T47D (cell line): ENCODE measurements at regions not wholly inside any gene's neighbourhood (a gene's known extent, or its start where the extent isn't known, plus 50 kb on each side); places are given as distances from the start of the nearest gene placed in this dataset.

Experiments
- DNase-seq, 2 experiments: peaks; one replicate each; pipeline versions ENCODE4 v3.0.0 to v3.0.0-alpha.2; 2011 to 2012; ENCODE audit warnings: low read depth in 1 of 2, low spot score in 1 of 2
- JUND ChIP-seq: IDR thresholded peaks from 2 replicates; pipeline ENCODE4 v1.6.1; 2012; ENCODE audit warnings: low read depth
- in situ Hi-C: cut with HindIII; loops from 2 replicates; pipeline ENCODE4 v1.10.0; 2016; ENCODE audit warnings: low sequenced_read_pairs, low pct_unique_long_range_greater_than_20kb

DNA sequence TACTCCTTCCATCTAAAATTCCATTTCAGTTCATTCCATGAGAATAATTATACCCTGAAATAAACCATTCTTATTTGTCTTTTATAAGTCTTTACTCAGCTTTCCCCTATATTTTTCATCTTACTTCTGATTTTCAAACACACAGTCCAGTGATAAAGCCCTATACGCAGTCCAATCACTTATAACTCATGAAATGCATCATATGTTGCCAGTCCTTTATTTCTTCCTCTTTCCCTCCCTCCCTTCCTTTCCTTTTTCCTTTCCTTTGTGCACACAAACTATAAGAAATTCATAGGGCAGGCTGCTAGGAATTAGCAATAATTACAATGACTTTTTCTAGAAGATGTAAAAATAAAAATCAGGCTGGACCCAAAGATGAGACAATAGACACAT, 58.8 kb upstream of the RPS23 start:
- DNase-seq: no peak
- no peak for TF ChIP-seq JUND
- in situ Hi-C loops: no loop called here

DNA sequence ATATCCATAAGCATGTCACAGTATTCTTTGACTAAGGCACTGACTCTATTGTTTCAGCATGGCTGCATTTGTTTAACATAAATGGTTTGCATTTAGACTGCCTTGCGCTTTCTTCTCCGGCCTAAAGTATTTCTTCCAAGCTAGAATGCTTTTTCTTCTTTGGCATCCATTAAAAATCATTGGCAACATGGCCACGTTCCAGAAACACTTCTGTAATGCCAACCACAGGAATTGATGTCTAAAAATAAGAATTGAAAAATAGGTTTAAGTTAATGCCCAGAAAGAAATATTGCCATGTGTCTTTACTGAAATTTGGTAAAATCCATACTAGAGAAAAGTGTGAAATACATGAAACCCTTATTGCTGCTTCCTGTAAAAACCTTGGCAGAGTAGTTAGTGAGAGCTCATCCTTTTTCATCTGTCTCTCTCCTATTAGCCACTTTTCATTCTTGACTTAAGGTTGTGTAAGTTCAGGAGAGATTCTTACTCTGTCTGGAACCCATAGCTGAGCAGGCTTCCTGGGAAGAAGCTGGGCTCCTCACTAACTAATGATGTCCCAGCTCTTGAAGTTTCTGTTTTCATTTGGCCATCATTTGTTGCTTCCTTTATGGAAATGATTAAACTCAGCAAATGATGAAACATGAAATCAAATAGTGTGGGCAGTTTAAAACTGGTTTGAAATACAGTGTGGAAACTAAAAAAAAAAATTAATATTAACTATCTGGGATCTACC, 58.2 kb upstream of the RPS23 start:
- no peak for TF ChIP-seq JUND
- DNase-seq: no peak
- in situ Hi-C loops: no loop called here

DNA sequence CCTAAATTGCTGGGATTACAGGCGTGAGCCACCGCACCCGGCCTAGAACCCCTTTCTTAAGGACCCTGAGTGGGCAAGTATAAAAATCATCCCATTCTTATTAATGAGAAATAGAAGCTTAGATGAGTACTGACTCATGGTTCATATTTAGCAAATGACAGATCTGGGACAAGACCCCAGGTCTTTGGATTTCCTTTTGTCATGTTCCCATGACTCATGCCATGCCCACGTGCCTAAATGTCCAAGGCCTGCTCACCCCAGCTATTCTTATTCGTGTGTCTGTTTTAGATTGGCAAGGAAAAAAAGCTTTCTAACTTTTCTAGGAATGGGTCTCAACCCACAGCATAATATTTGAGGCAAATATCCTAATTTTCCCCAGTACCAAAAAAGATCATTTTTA, 57.7 kb upstream of the RPS23 start:
- no peak for DNase-seq
- no peak for TF ChIP-seq JUND
- in situ Hi-C loops: no loop called here

DNA sequence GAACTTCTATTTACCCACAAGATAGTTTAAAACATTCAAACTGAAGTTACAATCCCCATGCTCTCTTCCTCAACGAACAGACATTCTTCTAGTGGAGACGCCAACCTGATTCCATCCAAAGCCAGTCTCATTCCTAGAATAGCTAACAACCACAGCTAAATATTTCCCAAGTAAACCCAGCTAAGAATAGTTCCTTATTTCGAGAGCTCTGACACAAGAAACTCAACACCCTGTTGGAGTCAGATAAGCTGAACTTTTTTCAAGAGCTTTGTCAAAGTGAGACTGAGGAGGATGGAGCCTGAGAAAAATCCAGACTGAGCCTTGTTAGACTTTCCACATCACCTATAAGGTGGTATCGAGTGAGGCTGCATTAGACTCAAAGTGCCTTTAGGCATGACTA, 56.7 kb upstream of the RPS23 start:
- peak in 1 of 2 experiments; percentile 58 for DNase-seq
- no peak for TF ChIP-seq JUND
- in situ Hi-C loops: no loop called here

DNA sequence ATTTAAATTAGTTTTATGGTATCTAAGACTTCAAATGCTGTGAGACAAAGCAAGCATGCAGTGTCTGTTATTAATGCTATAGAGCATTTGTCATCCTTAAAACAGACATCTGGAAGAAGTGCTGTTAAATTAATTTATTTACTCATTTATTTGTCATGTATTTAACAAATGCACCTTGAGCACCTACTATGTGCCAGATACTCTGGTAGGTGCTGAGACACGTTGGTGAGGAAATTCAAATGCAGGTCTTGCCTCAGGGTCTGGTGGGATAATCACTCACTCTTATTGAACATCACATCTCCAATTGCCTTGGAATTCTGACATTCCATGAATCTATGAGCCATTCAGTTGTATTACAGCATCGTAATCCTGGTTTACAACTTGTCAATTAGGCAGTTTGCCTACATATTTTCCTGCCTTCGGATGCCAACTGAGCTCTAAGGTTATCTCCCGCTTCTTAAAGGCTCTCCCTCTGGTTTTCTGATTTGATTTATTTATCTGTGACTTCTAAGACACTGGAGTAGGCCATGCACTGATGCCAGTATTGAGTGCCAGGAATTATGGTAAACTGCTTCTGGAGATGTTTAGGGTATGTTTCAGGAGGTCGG, 56.0 kb upstream of the RPS23 start:
- DNase-seq: no peak
- TF ChIP-seq JUND: no peak
- in situ Hi-C loops: no loop called here

DNA sequence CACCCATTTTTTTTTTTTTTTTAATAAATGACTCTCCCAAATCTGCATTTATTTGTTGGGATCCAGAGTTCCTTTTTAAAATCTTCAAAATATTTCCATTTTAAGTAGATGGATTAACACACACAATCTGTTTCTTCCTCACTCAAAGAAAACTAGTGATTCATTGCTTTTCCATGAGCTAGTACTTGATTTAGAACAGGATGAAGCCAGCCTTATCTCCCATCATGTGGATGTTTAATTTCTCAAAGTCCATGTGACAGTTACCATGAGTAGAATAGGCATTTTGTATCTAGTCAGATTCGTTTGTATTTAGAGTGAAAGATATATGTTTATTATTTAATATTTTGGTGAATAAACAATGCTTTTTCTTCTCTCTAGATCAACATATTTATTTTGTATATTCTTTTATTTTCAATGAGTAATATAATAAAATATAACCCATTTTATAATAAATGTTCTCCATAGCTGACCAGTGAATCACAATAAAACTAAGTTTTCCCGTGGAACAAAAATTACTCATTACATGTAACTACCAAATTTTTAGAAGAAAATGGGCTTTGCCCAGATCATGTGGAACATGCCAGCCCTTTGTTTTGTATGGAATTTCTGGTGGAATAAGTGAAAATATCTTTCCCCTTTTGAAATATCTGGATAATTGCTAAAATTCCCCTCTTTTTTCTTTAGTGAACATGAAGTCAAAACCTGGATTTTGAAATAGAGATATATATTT, 54.9 kb upstream of the RPS23 start:
- DNase-seq: no peak
- TF ChIP-seq JUND: no peak
- in situ Hi-C loops: no loop called here

DNA sequence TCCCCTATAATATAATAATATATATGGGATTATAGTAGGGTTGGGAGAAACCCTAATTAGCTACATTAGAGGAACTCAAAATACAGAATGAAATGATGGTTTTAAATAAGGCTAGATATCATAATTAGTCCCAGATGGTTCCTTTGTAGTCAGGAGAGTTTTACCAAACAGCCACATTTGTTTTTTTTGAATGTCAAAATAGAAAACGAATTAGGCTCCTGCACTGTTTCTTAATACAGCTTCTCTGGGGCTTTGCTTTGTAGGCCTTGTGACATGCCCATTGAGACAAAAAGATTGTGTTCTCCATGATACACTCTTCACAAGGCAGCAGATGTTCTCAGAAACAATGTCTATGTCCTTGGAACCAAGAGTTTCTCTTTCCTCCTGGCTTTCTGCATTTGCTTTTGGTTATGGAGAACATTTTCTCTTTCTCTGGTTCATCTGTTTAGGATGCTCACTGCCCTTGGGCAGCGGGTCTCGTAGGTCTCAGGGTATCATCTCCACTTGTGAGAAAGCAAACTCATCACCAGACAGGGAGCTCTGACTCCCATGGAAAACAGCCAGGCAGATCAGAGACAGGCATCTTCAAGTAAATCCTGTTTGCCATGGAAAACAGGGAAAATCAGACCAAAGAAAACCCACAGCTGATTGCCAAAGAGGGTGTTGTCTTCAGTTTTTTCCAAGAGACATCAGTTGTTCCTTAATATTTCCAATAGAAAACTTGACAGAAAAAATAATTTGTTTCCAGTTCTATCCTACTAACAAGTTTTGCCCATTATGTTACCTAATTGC, 54.1 kb upstream of the RPS23 start:
- DNase-seq: no peak
- TF ChIP-seq JUND: no peak
- in situ Hi-C loops: no loop called here

DNA sequence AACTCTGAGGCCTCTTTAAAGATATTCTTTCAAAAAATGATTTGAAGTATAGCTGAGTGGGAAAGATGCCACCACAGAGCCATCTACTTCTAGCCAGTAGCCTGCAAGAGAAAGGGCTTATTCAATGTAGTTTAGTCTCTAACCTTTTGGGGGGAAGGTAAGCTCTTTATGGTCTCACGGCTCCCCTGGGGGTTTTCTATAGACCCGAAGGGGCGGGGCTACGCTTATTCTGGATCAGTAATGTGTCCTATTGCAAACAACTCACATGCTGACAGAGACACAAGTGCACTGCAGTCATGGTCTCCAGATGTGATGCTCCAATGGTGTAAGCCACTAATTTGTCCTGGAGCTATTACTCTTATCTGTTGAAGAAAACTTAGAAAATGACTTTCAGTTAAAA, 53.4 kb upstream of the RPS23 start:
- no peak for DNase-seq
- in situ Hi-C loops: no loop called here
- no peak for TF ChIP-seq JUND

DNA sequence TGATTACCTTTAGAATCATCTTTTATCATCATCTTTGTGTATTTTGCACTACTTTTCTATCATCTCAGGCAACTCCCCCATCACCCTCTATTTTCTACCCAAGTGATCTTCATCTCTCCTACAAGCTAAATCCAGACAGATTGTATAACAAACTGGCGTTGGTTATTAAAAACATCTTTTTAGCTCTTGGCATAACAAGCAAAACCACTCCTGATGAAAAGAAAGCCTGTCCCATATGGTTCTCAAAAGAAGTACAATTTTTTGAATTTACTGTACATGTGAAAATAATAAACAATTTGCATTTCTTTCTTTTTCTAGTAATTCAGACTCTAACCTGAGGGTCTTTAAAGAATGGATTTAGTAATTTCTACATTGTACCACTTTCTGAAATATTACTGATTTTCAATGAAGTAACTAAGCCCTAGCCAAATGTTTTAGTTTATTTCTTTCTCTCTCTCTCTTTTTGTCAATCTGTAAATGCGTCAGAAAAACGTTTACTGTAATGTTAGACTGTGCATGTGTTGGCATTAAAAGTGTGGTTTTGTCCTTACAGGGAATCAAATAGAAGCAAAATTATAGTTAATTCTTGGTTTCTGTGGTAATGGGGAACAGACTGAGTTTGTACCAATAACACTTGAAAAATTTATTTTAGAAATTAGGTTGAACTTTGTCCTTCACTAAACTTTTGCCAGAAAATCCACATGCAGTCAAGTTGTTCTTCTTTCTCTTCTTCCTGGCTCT, 52.5 kb upstream of the RPS23 start:
- DNase-seq: no peak
- no peak for TF ChIP-seq JUND
- in situ Hi-C loops: no loop called here

DNA sequence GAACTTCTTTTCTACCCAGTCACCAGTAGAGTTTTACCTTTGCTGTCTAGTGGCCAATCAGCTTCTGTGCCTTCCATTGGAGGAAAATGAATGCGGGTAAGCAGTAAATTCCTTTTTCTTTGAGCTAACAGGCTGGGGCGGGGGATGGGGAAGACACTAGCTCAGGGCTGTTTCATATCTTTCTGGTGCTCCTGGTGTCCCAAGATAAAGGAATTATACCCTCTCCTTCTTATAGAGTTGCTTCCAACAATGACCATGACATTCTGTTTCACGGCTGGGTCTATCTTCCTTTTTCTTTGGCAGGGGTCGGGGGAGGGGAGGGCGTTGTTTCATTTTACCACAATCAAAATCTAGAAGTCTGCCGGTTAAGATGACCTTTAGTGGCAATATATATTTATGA, 51.2 kb upstream of the RPS23 start:
- no peak for DNase-seq
- TF ChIP-seq JUND: no peak
- in situ Hi-C loops: no loop called here
